GM21786 (cell line): ENCODE measurements at regions not wholly inside any gene's neighbourhood (a gene's known extent, or its start where the extent isn't known, plus 50 kb on each side); places are given as distances from the start of the nearest gene placed in this dataset.

Experiments
- ATAC-seq: cut with Tn5 transposase; IDR thresholded peaks from one replicate; pipeline ENCODE4 v1.9.1; 2021; ENCODE audit not compliant: unreplicated experiment

DNA sequence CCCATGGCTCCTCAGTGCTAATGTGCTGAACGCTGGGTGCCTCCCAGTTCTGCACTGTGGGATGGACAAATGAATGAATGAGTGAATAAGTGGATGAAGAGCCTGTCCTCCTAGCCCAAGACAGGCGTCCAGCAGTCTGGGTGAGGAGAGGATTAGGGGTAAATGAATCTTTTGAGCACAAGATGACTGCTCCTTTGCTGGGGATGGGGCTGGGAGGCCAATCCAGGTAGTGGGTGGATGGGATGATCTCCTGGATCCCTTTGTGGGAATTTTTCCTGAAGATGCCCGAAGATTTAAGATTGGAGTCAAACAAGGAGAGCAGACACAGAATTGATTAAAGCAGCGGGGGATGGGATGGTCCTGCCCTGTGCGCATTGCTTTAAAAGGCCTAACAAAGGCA is 65.3 kb upstream of the MLN start:
- no peak for ATAC-seq

DNA sequence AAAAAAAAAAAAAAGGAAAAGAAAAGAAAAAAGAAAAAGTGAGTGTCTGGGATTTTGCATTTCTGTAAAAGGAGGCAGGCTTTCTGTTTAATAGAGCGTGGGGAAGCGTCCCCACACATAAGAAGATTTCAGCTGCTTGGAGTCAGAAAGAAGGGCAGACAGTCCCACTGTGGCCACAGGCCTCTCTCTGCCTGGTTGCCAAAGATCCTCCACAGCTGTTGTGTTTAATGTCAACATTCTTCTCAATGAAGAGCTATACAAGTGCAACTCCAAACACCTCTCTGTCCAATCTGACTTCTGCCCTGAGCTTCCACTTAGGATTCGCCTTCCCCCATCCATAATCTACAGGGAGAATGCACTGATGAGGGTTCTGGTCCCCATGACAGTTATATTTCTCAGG is 64.3 kb upstream of the MLN start:
- ATAC-seq: no peak

DNA sequence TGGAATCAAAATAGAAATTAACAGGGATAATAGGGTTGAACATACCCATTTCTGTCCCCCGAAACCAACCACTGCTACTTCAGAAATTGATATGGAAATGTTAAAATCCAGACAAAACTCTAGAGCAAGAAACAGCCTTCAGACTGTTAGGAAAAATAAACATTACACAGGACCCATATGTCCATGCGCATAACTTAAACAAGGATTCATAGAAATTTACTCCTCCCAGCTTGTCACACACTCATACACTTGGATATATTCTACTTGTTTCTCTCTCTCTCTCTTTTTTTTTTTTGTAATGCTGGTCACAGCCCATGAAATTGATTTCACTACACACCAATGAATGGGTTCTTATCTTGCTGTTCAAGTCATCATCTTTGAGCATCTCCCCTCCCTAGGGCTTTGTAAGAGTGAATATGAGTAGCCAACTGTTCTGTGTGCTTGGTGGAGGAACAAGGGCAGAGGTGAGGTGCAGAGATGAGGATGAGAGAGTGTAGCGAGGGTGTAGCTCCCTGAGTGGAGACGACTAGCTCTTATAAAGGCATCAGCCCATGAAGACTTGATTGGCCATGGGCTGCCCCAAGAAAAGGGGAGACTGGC is 61.8 kb upstream of the MLN start:
- ATAC-seq: no peak

DNA sequence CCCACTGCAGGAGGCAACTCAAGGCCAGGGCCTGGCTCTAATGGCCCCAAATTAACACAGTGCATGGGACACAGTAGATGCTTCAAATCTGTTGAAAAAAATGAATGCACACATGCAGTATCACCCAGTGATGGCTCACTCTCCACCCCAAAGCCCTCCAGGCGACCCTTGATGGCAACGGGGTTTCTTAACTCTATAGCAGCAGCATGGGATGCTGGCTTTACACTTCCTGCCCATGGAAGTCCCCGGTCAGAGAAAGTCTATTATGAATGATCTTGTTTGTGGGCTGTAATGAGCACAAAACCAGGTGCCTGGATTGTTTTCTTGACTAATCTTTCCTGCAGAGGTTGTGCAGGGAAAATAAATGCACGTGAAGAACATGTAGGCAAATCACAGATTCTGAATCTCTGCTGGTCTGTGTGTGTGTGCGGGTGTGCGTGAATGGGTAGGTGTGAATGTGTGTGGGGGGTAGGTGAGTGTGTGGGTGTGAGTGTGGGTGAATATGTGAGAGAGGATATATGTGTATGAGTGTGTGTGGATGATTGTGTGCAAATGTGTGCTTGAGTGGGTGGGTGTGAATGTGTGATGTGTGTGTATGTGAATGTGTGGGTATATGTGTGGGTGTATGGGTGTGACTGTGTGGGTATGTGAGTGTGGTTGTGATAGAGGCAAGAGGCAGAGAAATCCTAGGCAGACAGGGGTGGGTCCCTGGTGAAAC is 60.1 kb upstream of the MLN start:
- no peak for ATAC-seq

DNA sequence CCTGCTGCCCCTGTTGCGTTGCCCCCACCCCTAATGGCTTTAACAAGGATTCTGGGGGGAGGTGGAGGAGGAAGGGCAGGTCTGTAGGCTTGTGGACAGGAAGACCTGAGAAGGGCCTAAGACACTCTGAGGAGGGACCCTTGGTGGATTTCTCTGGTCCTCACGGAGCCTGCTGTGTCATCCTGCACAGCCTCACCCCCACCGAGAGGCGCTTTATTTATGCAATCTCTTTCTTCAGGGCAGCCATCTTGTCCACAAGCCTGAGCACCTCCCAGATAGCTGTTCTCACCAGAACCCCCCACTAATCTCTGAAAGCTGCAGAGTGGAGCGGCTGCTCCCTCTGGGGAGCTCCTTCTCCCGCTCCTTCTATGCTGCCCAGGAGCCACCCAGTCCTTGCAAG is 59.3 kb upstream of the MLN start:
- no peak for ATAC-seq

DNA sequence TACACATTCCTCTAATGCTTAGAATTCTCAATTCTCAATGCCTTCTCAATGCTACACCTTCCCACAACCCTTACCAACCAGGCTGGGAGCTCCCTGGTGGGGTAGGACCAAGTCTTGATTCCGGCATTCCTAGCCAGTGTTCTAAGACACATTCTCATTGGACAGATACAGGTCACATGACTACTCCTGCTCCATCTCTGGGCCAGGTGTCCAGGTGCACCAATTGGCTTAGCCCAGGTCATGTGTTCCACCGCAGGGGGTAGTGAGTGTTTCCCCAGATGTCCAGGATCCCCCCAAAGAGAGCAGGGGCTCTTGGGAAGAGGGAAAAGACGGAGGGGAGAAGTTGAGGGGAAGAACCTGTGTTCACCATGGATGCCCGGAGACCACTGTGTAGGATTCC is 58.7 kb upstream of the MLN start:
- no peak for ATAC-seq

DNA sequence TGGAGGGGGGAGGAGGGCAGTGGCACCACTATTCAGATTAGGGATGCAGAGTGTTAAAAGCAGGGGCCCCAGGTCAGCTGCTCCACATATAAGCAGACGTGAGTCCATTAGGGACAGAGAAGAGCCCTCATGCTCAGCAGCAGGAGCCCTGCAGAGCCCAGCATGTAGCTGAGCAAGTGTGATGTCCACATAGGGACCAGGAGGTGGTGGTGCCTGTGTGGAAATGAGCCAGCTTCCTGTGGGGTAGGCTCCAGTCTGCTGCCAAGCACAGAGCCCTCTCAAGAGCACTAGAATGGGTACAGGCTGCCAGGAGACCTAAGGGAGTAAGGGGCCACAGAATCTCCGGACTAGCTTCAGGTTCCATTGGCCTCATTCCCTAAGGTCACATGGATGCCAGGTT is 57.9 kb upstream of the MLN start:
- no peak for ATAC-seq

DNA sequence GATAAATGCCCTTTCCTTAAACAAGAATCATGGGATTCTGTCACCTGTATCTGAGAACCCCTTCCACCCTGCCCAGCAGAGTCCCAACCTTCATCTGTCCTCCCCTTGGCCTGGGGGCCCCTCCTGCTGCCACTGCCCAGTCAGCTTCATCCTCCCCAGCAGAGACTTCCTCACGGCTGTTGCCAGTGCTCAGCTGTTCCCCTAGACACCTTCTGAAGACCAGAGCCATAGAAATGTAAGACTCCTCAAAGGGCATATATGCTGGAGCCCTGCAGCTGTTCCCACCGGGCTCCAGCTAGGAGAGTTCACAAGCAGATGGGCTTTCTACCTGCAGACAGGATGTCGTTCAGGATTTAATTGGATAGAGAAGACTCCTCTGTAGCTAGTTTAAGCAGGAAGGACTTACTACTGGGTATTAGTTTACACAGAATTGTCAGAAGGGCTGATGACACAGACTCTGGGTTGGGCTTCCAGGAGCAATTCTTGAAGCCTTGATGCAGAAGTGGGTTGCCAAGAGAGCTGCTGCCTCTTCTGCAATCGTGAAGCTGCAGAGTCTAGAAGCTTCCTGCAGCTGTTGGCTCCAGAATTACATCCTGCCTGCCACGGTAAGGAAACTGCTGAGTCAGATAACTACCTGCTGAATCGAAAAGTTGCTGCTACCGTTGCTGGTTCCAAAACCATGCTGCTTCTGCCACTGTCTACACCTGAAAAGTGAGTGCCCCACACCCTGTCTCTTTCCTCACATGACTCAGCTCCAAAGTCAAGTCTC is 57.1 kb upstream of the MLN start:
- ATAC-seq: no peak

DNA sequence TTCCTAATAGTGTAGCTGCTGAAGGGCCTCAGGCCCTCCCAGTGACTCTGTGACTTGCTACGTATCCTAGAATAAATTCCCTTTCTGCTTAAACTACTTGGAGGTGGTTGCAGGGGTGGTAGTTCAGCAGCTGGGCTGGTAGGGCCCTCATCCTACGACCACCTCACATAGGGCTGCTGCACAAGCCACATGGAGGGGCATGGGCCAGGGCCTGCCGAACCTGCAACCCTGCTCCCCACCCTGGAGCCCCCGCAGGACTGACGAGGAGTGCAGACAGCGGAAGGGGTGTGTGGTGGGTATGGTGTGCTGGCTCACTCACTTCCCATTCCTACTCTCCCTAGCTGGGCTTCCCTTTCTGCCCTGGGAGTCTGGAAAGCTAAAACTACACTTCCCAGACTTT is 56.2 kb upstream of the MLN start:
- no peak for ATAC-seq

DNA sequence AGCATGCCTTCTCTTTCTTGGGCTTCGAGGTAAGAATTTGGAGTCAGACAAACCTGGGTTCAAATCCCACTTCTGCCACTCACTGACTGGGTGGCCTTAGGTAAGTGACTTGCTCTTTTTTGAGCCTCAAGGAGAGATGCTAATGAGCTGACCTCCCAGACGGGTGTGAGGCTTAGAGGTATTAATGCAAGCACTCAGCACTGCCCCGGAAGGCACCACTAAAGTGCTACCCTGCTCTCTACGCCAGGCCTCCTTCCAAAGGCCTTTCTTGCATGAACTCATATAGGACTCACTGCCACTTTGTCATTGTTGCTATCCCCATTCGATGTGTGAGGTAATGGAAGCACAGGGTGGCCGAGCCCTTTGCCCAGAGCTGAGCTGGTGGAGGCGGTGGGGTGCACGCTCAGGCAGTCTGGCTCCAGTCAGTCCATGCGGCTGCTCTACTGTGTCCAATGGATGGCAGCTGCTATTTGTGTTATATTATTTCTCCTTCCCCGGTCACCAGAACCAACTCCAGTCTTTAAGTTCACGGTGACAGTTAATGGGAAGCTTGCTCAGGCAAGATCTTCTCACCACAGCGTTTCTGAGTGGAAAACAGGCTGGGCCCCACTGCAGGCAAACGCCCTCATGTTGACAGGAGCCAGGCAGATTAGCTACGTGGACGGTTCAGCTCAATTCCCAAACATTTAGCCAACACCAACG is 55.2 kb upstream of the MLN start:
- ATAC-seq: no peak

DNA sequence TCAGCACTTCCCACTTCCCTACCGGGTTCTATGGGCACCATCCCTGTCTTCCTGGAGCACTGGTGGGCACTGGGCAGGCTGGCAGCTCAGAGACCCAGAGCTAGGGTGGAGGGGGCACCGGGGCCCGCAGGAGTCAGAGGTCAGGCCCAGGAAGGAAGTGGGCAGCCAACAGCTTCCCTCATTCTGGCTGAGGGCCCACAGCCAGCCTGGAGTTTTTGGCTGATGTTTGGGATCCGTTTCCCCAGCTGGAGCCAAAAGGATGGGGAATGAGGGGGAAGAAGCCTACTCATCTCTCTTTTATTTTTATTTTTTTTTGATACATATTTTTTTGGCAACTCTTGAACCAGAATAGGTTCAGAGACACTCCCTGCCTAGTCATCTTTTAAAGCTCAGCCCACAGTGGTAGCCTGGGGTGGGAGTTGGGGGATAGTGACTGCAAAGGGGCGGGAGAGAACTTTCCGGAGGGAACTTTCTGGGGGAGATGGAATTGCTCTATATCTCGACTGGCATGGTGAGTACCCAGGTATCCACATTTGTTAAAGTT is 54.2 kb upstream of the MLN start:
- ATAC-seq: no peak

DNA sequence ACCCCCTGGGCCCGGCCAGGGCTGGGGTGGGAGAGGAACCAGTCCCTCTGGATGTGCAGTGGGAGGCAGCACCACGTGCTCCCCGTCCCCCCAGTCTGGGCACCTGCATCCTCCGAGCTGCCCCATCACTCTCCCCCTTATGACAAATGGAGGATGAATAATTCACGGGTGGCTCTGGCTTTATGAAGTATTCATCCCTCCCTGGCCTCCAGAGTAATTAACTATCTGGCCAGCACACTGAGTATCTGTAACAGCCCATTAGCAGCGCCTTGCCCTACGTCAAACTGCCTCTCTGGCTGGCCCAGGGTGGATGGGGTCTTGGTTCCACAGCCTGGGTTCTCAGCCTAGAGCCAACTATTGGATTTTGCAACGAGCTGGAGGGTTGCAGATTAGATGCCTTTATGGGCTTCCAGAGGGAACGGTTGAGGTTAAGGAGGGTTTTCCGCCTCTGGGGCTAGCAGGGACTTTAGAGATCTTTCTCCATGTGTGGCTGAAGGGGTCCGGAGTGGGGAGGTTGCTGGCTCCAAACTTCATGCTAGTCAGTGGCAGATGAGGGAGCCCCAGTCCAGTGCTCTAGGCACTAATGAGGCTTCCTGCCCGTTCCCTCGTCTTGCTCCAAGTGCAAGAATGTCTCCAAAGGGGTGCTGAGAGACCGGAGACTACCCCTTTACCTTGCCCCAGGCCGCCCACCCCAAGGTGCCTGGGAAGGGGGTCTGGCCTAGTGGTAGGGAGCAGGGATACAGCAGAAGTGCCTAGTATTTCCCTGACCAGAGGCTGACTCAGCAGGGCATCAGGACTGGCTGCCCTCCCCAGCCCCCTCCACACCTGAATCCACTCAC is 53.5 kb upstream of the MLN start:
- no peak for ATAC-seq

DNA sequence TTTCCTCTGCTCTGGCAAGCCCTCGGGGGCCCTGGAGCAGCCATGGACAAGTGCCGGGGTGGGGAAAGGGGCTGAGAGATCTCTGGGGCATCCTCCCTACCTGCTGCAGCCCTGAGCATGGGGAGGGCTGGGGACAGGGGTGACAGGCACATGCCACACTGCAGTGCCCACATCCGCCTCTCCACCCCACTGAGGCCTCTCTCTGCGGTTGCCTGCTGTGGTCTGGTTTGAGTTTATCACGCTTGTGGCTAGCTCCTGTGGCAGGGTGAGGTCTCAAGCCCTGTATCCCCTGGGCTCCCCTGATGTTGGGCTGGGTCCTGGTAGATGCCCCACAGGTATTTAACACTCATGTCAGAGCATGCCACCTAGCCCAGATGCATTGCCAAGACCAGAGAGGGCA is 52.9 kb upstream of the MLN start:
- ATAC-seq: peak; percentile 48

DNA sequence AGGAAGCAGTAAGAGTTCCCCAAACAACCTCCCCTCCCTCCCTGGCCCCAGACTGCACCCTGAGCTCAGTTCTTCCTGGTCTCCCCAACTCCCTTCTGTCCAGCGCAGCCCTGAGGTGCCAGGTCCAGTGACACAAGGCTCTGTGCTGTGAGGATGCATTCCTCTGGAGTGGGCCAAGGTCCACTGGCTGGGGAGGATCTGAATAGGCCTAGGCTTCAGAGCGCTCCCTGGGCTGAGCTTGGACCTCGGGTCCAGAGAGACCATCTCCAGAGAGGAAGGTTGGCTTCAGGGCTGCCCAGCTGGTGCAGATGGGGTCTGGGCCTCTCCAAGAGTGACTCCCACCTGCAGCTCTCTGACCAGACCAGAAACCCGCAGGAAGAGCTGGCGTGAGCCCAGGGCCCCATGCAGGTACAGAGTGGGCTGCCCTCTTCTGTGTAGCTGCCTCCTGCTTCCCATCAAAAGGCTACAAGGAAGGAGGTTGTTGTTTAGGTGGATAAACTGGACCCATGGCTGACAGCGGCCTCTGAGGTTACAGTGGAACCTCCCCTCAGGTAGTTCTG is 52.3 kb upstream of the MLN start:
- no peak for ATAC-seq

DNA sequence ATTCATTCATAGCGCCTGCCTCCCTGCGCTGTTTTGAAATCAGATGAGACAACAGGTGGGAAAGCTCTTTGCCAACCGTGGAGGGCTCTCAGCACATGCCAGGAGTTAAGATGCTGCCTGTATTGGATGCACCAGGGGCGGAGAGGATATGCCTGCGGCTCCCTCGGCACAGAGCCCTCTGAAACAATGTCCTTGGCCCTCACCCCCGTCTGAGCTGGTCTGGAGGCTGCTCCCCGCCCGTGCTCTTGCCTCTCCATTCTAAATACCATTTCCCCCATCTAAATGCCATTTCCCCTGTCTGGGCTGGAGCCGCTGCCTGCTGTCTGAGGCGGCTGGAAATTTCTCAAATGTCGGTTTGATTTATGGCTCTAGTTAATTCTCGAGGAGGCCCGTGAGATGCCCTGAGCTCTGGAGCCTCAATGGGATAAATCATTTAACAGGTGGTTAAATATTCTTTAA is 50.8 kb upstream of the MLN start:
- no peak for ATAC-seq

DNA sequence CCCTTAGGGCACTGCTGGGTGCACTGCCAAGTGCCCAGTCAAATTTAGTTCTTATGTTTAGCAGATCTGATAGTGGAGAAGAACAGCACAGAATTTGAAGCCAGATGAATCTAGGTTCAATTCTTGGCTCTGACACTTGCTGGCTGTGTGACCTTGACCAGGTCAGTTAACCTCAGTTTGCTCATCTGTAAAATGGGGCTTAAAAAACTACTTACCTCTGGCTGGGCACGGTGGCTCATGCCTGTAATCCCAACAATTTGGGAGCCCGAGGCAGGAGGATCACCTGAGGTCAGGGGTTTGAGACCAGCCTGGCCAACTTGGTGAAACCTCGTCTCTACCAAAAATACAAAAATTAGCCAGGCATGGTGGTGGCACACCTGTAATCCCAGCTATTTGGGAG is 49.9 kb upstream of the MLN start:
- no peak for ATAC-seq
